Endodermal cell (in vitro differentiated cells): ENCODE measurements at regions not wholly inside any gene's neighbourhood (a gene's known extent, or its start where the extent isn't known, plus 50 kb on each side); places are given as distances from the start of the nearest gene placed in this dataset.

ENCODE experiments used
- DNase-seq: peaks from one replicate; pipeline ENCODE4 v3.0.0-alpha.2; 2017
- H3K27ac ChIP-seq: 2 replicates; pipeline ENCODE4 v1.5.1; 2013; ENCODE audit warnings: mild to moderate bottlenecking, low read depth, low read length, moderate library complexity
- H3K27me3 ChIP-seq: 2 replicates; pipeline ENCODE4 v1.6.1; 2013; ENCODE audit warnings: mild to moderate bottlenecking, low read length, moderate library complexity; ENCODE audit not compliant: insufficient read depth, control insufficient read depth, poor library complexity, severe bottlenecking
- H3K36me3 ChIP-seq: 2 replicates; pipeline ENCODE4 v1.7.0; 2013; ENCODE audit warnings: mild to moderate bottlenecking, low read length, moderate library complexity; ENCODE audit not compliant: control insufficient read depth, insufficient read depth
- H3K4me1 ChIP-seq: one replicate; pipeline ENCODE4 v1.7.0; 2013; ENCODE audit warnings: low read length; ENCODE audit not compliant: control insufficient read depth, insufficient read depth
- H3K4me3 ChIP-seq: 2 replicates; pipeline ENCODE4 v1.5.1; 2013; ENCODE audit warnings: mild to moderate bottlenecking, low read length, moderate library complexity
- H3K9ac ChIP-seq: 2 replicates; pipeline ENCODE4 v1.6.1; 2013; ENCODE audit warnings: mild to moderate bottlenecking, low read length, moderate library complexity; ENCODE audit not compliant: poor library complexity, severe bottlenecking; ENCODE audit errors: extremely low read depth
- H3K9me3 ChIP-seq: 2 replicates; pipeline ENCODE4 v1.6.1; 2013; ENCODE audit warnings: mild to moderate bottlenecking, low read length, moderate library complexity; ENCODE audit not compliant: control insufficient read depth
- H3K27ac Mint-ChIP-seq: 2 replicates; pipeline ENCODE4 v1.8.0; 2020; ENCODE audit warnings: mixed read lengths
- H3K27me3 Mint-ChIP-seq: 2 replicates; pipeline ENCODE4 v1.8.0; 2021; ENCODE audit warnings: mild to moderate bottlenecking, mixed read lengths; ENCODE audit not compliant: insufficient read depth
- H3K36me3 Mint-ChIP-seq: 2 replicates; pipeline ENCODE4 v1.8.0; 2020; ENCODE audit warnings: low read depth, mixed read lengths
- H3K4me1 Mint-ChIP-seq: 2 replicates; pipeline ENCODE4 v1.8.0; 2020; ENCODE audit warnings: mixed read lengths
- H3K4me3 Mint-ChIP-seq: 2 replicates; pipeline ENCODE4 v1.8.0; 2020; ENCODE audit warnings: mild to moderate bottlenecking, moderate library complexity, mixed read lengths
- H3K9me3 Mint-ChIP-seq: 2 replicates; pipeline ENCODE4 v1.8.0; 2020; ENCODE audit warnings: mild to moderate bottlenecking, mixed read lengths
- CTCF ChIP-seq: fragments of 200-600 bp; sonication (generic); conservative IDR thresholded peaks from 2 replicates; pipeline ENCODE4 v1.5.0; 2021; ENCODE audit warnings: antibody characterized with exemption, mild to moderate bottlenecking
- WGBS, 2 experiments: methylation state at CpG; one replicate each; pipeline versions ENCODE4 v1.1.5 to v1.1.7; 2013; ENCODE audit warnings: missing lambda C conversion rate in 2 of 2, mixed read lengths in 1 of 2; ENCODE audit not compliant: insufficient coverage in 1 of 2, insufficient read length in 1 of 2; 5-methylcytosine and 5-hydroxymethylcytosine counted together

DNA sequence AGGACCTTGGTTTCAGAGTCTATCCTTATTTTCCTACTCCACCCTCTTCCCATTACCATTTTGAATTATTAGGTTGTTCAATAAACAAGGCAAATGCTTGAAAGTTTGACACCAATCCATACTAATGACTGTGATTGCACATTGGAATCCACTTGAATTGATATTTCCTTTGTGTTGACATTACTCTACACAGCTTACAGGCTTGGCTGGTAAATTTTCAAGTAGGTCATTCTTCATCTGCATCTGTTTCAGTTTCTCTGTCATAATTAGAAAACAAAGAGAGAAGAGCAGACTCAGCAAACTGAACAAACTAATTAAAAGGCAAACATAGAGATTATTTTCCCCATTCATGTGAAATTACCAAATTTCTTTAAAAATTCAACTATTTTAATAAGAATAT, 732.9 kb upstream of the BCHE start:
- H3K27ac Mint-ChIP-seq: no peak overlapping the region
- H3K27me3 Mint-ChIP-seq: no peaks in the 10 kb centered on the region
- peaks cover 14% of the 10 kb centered on the region for H3K9me3 ChIP-seq
- no peaks in the 10 kb centered on the region for H3K4me1 Mint-ChIP-seq
- H3K4me3 Mint-ChIP-seq: no peak overlapping the region
- no peak overlapping the region for H3K9ac ChIP-seq
- TF ChIP-seq CTCF: no peak
- peaks cover 11% of the 10 kb centered on the region for H3K9me3 Mint-ChIP-seq
- no peak for DNase-seq
- H3K27me3 ChIP-seq: no peaks in the 10 kb centered on the region
- H3K36me3 Mint-ChIP-seq: no peaks in the 10 kb centered on the region
- H3K4me3 ChIP-seq: no peak overlapping the region
- H3K36me3 ChIP-seq: no peaks in the 10 kb centered on the region
- H3K27ac ChIP-seq: no peak overlapping the region
- H3K4me1 ChIP-seq: no peaks in the 10 kb centered on the region

DNA sequence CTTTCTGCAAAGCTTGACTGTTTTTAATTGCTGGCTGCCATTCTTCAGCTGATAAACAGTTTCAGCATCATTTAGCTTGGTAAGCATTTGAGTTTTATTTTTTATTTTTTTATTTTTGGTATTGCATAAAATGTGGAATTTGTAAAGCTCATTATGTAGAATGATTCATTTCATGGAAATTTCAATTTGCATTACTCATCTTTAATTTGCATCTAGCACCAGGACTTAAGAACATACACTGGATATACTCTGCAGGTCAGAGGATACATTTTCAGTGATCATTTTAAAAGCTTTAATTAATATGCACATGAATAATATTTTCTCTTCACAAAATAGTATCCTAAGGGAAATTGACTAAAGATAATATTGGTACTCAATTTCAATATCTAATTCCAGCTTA, 732.4 kb upstream of the BCHE start:
- no peaks in the 10 kb centered on the region for H3K27me3 Mint-ChIP-seq
- no peak overlapping the region for H3K4me3 Mint-ChIP-seq
- no peak for DNase-seq
- peaks cover 11% of the 10 kb centered on the region for H3K9me3 Mint-ChIP-seq
- Histone ChIP-seq H3K4me1 (no peaks in the 10 kb centered on the region), H3K36me3 (no peaks in the 10 kb centered on the region), H3K9ac (no peak overlapping the region), H3K4me3 (no peak overlapping the region), H3K9me3 (peaks cover 14% of the 10 kb centered on the region), H3K27me3 (no peaks in the 10 kb centered on the region), H3K27ac (no peak overlapping the region)
- H3K4me1 Mint-ChIP-seq: no peaks in the 10 kb centered on the region
- no peak overlapping the region for H3K27ac Mint-ChIP-seq
- H3K36me3 Mint-ChIP-seq: no peaks in the 10 kb centered on the region
- no peak for TF ChIP-seq CTCF

DNA sequence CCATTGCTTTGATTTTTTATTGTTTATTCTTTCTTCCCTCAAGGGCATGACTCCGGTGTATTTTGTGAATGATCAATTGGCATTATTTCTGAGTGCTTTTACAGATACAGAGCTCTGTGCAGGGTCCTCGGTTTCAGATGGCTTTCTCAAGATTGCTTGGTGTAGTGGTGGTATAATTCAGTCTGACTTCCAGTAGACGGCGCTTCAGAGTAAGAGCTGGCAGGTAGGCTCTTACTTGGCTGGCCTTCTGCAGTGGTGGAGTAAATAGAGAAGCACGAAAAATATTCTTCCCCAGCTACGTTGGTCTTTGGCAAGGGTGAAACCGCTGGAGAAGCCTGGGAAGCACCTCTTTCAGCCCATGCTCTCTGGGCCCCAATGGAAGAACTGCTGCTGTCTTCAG, 723.0 kb upstream of the BCHE start:
- Histone ChIP-seq H3K9me3 (no peaks in the 10 kb centered on the region), H3K4me1 (no peaks in the 10 kb centered on the region), H3K27me3 (no peaks in the 10 kb centered on the region), H3K36me3 (no peaks in the 10 kb centered on the region), H3K9ac (no peak overlapping the region), H3K27ac (no peak overlapping the region), H3K4me3 (no peak overlapping the region)
- Mint-ChIP-seq H3K36me3 (no peaks in the 10 kb centered on the region), H3K9me3 (no peaks in the 10 kb centered on the region), H3K4me1 (no peaks in the 10 kb centered on the region), H3K27me3 (no peaks in the 10 kb centered on the region), H3K27ac (no peak overlapping the region), H3K4me3 (no peak overlapping the region)
- peak; percentile 69 for DNase-seq
- TF ChIP-seq CTCF: peak; percentile 72
- WGBS, 2 experiments: 84 to 93% methylated on average over 6 to 7 of the region's 7 CpGs
